SKM-1 treated with dmso at 0.1 percent for 144 hours (cell line): ENCODE measurements at regions not wholly inside any gene's neighbourhood (a gene's known extent, or its start where the extent isn't known, plus 50 kb on each side); places are given as distances from the start of the nearest gene placed in this dataset.
A peak's percentile ranks its signal among the peaks of the same experiment; 100 is the strongest.
"Not testable (repeated sequence)": the region's sequence is repeated elsewhere in the genome, so short reads cannot be mapped to it uniquely, and the experiment has no call there.

ENCODE experiments used
- DNase-seq: peaks from one replicate; lab custom pipeline; 2025; ENCODE audit not compliant: unreplicated experiment; lab: John Stamatoyannopoulos, UW

DNA sequence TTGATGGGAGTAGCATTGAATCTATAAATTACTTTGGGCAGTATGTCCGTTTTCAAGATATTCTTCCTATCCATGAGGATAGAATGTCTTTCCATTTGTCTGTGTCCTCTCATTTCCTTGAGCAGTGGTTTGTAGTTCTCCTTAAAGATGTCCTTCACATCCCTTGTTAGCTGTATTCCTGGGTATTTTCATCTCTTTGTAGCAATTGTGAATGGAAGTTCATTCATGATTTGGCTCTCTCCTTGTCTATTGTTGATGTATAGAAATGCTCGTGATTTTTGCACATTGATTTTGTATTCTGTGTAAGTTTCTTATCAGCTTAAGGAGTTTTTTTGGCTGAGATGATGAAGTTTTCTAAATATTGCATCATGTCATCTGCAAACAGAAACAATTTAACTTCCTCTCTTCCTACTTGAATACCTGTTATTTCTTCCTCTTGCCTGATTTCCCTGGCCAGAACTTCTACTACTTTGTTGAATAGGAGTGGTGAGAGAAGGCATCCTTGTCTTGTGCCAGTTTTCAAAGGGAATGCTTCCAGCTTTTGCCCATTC, 741.0 kb downstream of the TMTC2 start:
- not testable (repeated sequence) for DNase-seq

DNA sequence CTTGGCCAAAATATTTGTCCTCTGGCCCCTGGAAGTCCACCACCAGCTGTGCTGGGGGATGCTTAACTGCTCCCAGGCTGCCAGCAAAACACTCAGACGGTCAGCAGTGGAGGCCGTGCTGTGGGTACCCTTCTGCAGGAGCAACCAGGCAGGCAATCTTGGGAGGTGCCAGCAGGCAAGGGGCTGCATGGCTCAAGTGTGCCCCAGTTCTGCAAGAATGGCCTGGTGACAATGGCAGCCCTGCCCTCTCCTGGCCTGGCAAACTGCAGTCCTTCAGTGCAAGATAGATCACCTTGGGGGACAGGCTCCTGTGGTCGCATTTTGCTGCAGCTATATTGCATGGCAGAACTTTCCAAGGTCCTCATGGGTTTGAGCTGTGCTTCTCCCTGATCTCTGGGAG, 728.3 kb downstream of the TMTC2 start:
- DNase-seq: no peak

DNA sequence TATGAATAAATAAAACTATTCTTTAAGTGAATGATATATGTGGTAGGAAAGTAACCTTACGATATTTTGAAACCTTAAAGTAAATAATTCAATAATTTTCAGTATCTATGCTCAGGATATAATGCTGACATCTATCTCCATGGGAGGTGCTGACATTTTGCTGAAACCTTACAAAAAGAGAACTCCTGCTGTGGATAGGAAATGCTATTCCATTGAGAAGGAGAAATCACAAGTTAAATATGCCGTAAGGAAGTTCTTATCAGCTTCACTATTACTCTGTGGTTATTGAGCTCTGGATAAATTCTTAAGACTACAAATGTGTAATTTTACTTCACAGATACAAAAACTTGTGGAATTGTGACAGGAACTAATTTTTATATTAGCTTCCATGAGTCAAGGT, 722.1 kb downstream of the TMTC2 start:
- no peak for DNase-seq

DNA sequence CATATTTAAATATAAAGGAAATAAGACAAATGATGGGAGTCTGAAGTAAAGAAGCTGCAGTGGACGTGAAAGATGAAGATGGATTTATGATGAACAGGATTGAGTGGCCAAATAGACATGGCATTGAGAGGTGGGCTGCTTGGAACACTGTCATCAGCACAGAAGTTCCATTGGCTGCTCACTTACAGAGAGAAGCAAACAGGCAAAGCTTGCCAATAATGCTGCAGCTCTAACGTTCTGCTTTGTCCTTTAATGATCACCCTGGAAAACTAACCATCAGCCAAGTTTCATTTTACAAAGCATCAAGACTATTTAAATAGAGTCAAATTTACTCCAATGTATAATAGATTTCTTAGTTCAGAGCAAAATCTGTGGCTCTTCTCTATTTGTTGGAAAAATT, 721.4 kb downstream of the TMTC2 start:
- DNase-seq: no peak

DNA sequence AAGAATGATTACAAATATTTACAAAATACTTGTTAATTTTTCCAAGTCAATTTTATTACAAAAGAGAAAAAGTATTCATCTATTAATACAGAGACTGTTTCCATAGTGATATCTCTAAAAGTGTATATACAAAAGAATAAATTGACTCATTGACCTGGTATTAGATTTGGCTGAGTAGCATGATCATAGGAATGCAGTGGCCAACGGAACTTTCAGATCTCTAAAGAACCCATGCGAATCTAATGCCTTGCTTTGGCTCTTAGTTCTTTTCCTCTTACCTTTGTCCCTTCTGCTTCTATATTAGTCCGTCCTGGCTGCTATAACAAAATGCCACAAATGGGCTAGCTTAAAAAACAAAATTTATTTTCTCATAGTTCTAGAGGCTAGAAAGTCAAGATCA, 717.8 kb downstream of the TMTC2 start:
- no peak for DNase-seq

DNA sequence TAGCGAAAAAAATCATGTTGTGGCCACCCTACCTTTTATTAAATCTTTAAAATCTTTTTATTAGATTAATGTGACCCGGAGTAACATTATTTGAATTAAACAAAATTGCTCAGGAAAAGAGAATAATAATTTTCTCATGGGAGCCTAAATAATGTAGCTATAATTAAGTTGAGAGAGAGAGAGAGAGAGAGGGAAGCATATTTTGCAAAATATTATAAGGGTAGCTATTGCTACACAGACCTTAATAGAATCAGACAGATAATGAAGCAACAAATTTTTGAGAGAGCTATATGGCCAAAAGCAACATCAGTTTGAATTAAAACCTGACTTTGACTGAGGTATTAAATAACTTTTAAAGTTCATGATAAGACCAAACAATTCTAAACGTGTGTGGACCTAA, 703.5 kb downstream of the TMTC2 start:
- DNase-seq: no peak

DNA sequence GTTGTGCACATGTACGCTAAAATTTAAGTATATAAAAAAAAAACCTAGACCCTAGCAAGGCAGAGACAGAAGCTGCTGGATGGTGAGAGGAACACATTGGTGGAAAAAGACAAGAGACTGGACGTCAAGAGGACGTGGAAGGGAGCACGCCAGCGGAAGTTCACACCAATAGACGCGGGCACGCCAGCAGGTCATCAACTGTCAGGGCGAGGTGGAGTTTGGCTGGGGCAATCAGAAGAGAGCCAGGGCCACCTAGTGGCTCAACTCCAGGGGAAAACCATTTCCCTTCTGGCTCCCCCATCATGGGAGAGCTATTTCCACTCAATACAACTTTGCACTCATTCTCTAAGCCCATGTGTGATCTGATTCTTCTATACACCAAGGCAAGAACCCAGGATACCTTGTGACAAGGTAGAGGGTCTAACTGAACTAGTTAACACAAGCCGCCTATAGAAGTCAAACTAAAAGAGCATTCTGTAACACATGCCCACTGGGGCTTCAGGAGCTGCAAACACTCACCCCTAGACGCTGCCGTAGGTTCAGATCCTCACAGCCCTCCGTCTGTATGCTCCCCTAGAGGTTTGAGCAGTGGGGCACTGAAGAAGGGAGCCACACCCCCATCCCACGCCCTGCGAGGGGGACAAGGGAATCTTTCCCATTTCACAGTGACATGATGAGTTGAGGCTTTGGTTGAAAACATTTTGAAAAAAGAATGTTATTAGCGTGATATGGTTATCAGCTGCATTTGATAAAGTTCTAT, 702.7 kb downstream of the TMTC2 start:
- peak; percentile 0 for DNase-seq

DNA sequence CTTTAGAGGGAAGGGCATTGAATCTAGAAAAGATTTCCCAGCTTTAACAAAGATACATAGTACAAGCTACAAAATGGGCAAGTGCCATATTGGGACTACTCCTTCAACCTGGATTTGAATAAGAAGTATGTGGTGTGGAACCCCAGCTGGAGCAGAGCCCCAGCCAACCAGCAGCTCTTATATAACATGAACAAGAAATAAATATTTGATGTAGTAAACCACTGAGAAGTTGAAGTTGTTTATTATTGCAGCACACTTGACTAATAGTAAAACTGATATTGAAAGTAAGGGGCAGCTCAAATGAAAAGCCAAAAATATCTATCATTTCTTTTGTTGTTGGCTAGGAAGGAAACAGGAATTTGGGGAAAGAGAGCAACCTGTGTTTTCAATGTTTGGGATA, 701.8 kb downstream of the TMTC2 start:
- DNase-seq: no peak

DNA sequence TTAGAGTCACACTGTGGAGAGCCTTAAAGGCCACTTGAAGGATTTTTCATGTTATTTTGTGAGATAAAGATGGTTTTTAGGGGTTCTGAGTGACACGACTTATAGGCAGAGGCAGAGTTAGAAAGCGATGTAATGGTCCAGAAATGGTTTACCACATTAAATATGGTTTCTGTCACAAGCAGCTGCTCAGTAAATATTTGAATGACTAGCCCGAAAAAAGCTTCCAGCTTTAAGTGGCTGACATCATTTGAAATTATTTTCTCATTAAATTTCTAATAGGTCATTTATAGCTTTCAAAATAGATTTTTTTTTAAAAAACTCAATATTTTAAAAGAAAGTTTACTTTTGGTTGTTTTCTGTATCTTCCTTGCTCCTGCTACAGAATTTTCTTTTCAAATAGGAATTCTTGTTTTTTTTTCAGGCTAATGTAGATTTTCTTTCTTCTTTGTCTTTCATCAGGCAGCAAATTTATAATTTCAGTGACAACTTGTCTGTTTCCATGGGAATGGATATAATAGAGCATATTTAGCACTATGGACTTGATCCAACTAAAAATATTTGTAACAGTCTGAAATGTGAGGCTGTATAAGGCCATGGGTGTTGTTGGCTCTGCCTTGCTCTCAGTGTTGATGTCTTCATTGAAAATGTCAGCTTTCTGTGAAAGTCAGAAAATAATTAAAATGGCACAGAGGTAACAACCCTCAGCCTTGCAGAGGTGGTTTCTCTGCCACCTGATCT, 700.0 kb downstream of the TMTC2 start:
- DNase-seq: no peak

DNA sequence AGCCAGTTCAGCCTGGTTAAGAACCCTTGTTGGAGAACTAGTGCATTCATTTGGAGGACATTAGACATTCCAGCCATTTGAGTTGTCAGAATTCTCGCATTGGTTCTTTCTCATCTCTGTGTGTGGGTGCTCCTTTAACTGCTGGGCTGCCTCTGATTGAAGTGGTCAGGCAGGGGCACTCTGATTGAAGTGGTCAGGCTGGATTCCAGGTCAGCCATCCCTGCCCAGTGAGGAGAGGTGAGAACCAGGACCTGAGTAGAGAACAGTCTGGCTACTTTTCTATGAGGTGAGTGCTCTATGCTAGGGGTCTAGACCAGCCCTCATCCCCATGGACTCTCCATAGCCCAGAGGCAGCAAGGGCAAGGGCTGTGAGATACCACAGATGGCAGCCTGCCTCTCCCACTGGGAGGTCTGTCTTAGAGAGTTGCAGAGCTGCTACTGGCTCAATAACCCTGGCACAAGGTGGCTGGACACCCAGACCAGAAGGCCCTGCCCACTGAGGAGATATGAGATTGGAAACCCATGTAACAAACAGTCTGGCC, 691.6 kb downstream of the TMTC2 start:
- DNase-seq: no peak

DNA sequence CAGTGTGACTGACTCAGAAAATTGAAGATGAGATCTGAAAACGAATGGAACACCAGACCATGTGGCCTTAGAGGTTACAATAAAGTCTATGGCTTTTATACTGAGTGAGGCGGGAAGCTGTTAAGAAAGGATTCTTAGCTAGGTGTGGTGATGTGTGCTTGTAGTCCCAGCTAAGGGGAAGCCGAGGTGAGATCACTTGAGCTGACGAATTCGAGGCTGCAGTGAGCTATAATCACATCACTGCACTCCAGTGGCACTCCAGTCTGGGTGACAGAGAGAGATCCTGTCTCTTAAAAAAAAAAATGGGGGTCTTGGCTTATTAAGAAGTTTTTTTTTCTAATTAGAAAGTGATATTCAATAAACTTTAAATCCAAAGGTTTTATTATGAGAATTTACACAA, 678.6 kb downstream of the TMTC2 start:
- no peak for DNase-seq

DNA sequence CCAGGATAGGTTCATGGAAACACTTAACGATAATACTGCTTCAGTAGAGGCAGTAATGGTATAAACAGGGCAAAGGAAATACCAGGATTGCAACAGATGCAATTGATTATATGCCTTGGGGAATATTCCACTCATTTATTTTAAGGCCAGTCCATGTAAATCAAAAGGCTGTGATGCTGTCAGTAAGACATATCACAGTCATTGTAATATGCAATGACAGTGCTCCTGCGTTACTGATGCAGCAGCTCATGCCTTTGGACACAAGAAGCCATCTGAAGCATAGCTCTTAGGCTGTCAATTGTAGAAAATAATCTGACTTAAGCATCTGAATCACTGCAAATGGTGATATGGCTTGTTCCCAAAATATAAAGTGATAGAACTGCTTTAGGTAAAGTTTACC, 674.8 kb downstream of the TMTC2 start:
- no peak for DNase-seq

DNA sequence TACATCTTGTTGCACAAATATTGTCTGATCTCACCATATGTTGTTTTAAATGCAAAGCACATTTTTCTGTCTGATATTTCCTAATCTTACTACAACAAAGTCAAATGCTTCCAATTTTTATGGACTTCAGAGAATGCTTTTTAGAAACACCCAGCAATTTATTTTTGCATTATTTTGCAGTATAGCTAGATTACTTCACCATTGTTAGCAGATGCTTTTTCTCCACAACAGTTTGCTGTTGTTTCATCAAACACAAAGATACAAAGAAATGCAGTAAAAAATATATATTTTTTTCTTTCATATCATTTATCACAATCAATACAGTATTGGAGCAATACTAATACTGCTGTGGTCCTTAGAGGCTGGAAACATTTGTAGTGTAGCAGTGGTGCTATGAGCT, 674.4 kb downstream of the TMTC2 start:
- no peak for DNase-seq

DNA sequence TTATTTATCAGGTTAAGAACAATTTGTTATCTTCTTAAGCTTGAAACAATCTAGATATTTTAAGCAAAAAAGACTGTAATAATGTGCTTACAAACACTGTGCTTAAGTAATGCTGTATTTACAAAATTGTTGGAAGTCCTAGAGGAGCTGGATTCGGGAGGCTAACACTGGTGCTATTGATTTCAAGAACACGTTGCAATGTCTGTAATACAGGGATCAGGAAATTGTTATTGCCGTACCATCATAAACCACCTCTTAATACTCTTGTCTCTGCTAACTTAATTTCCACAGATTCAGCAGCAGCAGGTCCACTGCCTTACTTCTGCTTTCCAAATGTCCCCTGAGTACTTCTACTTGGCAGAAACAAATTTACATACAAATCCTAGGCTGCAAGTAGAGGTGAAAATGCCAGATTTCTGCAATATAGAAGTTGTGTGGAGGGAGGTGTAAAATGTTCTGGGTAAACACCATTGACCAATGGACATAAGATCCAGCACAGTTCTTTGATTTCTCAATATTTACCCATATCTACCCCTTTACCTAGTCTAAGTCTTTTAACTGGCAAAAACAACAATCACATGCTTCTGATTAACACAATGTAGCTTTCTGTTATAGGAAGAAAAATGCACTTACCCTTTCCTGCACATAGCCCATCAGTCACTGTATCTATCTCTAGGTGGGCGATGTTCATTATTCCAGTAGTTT, 663.4 kb downstream of the TMTC2 start:
- no peak for DNase-seq

DNA sequence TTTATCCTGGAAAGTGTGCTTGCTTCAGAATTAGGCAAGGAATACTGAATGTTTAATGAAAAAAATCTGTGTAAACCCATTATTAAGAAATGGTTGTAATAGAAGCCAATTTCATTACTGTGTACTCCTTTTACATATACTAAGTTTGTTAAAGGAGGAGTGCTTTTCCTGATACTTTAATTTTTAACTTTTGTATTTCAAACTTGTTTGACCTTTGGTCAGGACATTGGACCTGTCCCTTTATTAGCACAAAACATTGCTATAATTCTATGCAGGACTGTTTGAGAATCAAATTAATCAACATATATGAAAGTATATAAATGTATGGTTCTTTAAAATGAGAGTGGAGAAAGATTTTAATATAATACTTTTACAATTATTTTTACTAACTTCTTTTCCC, 659.6 kb downstream of the TMTC2 start:
- no peak for DNase-seq

DNA sequence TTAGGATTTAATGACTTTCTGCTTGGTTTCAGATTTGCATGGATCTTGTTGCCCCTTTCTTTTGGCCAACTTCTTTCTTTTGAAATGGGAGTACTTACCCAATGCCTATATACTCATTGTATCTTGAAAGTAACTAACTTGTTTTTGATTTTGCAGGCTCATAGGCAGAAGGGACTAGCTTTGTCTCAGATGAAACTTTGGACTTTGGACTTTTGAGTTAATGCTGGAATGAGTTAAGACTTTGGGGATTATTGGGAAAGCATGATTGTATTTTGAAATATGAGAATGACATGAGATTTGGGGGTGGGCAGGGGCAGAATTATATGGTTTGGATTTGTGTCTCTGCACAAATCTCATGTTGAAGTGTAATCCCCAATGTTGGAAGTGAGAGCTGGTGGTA, 657.1 kb downstream of the TMTC2 start:
- no peak for DNase-seq

DNA sequence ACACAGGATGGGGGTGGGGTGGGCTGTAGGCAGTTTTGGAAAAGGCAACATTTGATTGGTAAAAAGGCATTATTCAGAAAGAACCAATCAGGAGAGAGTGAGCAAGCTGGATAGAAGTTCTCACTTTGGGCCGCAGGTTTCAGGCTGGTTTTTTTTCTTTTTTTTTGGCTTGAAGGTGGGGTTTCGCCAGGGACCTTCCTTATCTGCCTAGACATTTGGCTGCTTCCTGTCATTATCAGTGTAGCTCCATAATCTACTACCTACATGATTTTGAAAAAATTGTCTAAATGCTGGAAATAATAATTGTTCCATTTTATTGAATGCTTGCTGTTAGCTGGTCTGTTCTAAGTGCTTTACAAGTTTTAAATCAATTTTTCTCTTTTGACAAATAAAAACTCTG, 649.0 kb downstream of the TMTC2 start:
- no peak for DNase-seq

DNA sequence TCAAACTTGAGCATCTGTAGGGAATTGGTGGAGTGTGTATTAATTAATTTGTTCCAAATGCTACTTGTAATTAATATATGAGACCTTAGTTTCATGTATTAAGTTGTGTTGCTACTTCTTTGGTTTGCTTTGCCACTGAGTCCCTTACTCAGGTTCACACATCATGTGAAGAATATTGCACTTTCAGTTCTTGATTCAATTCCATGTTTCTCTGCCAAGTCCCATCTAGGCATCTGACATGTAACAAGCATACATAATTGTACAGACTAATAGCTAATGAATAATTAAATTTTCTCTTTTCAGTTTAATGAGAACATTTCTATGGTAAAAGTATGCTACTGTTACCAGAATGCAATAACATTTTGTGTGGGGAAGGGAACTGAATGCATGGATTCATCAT, 640.0 kb downstream of the TMTC2 start:
- no peak for DNase-seq

DNA sequence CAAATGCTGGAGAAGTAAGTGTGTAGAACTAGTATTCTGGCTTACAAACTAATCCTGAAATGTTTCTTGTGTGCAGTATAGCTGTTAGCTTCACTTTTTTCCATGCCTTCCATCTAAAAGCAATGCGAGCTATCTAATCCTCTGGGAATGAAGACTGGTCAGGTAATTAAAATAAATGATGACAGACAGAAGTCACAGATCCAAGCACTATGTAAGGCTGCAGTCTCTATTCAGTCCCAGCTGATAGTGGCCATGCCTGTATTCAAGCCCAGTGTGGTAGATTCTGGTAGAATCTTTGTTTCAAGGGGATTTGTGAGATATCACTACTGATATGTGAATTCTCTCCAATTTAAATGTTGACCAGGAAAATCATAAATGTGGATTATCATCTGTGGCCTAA, 637.2 kb downstream of the TMTC2 start:
- no peak for DNase-seq

DNA sequence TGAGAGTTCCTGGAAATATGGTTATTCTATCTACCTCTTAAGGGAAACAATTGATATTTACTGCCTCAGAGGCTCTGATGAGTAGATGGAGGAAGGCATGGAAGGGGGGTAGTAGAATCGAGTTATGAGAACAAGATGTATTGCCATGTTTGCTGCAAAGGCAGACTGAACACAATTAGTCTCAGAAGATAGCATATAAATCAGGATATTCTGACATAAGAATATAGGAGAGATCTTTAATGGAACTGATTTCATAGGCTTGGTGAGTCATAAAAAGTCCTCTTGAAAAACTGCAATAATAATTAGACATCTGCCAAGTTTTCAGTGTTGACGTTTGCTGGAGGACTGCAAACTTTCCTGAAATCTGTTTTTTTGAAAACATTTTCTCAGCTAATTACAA, 636.1 kb downstream of the TMTC2 start:
- DNase-seq: no peak

DNA sequence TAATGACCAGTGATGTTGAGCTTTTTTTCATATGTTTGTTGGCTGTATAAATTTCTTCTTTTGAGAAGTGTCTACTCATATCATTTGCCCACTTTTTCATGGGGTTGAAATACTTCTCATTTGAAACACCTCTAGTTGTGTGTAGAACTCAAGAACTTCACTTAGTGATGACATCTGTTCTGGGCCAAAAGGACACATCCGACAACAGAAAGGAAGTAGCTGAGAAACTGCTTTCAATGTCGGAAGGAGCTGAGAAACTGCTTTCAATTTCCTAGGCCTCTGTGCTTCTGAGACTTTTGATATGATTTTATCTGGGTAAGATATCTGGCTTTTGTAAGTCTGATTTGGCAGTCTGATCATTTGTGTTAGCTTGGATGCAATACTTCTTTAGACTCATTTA, 635.3 kb downstream of the TMTC2 start:
- DNase-seq: no peak

DNA sequence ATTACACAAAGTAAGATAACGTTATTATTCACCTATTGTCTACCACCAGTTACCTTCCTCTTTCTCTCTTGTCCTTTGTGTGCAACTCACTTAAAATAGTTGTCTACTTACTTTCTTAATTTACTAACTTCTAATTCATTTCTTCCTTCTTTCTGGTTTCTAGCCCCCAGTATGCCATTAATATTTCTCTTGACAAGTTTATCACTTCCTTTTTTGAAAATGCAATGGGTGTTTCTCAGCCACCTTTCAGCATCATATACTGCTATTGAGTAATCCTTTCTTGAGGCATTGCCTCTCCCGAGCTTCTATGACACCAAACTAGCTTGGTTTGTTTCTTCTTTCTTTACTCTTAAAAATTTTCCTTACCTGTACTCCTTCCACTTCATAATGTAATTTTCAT, 633.6 kb downstream of the TMTC2 start:
- DNase-seq: peak; percentile 7
